Mesodermal cell (in vitro differentiated cells): ENCODE measurements at regions not wholly inside any gene's neighbourhood (a gene's known extent, or its start where the extent isn't known, plus 50 kb on each side); places are given as distances from the start of the nearest gene placed in this dataset.

Experiments used
- H3K27ac ChIP-seq: 2 replicates; pipeline ENCODE4 v1.7.0; 2013; ENCODE audit warnings: mild to moderate bottlenecking, low read depth, low read length, moderate library complexity; ENCODE audit not compliant: severe bottlenecking
- H3K36me3 ChIP-seq: 2 replicates; pipeline ENCODE4 v1.7.1; 2013; ENCODE audit warnings: mild to moderate bottlenecking, low read length, moderate library complexity; ENCODE audit not compliant: control insufficient read depth, insufficient read depth
- H3K4me1 ChIP-seq: one replicate; pipeline ENCODE4 v1.7.1; 2013; ENCODE audit warnings: mild to moderate bottlenecking, low read length; ENCODE audit not compliant: insufficient read depth, control insufficient read depth, poor library complexity, severe bottlenecking
- H3K4me3 ChIP-seq: 2 replicates; pipeline ENCODE4 v1.7.0; 2013; ENCODE audit warnings: low read length, control low read depth, mild to moderate bottlenecking; ENCODE audit not compliant: insufficient read depth, poor library complexity, severe bottlenecking; ENCODE audit errors: extremely low read depth
- H3K9me3 ChIP-seq: 2 replicates; pipeline ENCODE4 v1.7.1; 2013; ENCODE audit warnings: mild to moderate bottlenecking, low read length, moderate library complexity; ENCODE audit not compliant: control insufficient read depth
- WGBS, 2 experiments: methylation state at CpG; one replicate each; pipeline ENCODE4 v1.1.5; 2013; ENCODE audit warnings: missing lambda C conversion rate in 2 of 2; ENCODE audit not compliant: insufficient coverage in 2 of 2; 5-methylcytosine and 5-hydroxymethylcytosine counted together

DNA sequence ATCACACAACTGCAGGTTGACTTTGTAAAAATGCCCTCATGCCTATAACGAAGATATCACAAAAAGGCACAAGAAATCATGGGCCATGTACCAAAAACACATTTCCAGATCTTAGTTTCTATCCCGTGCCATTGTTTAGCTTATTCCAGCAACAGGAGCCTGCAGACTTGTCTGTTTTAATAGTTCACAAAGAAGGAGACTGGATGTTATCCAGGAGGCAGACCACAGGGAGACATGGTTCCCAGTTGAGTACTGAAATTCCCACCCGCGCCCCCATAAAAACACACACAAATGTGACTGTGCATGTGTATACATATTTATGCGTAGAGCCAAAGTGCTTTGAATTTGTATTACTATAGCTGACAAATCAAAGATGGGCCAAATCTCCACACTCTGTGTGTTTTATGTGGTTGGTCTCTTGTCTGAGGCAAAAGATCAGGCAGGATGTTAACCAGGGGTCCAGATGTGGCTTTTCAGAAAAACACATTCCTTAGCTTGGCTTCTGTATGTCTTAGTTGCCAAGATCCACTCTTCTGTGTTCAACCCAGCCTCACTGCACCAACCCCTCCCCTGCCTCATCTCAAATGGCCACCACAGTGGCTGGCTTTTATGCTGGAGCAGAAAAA is 469.2 kb upstream of the DIPK2B start:
- Histone ChIP-seq H3K4me1 (no peaks in the 10 kb centered on the region), H3K27ac (no peak overlapping the region), H3K4me3 (no peak overlapping the region), H3K9me3 (no peaks in the 10 kb centered on the region), H3K36me3 (no peaks in the 10 kb centered on the region)
- no CpG with 5 or more reads among the region's 5 CpGs for WGBS, 2 experiments

DNA sequence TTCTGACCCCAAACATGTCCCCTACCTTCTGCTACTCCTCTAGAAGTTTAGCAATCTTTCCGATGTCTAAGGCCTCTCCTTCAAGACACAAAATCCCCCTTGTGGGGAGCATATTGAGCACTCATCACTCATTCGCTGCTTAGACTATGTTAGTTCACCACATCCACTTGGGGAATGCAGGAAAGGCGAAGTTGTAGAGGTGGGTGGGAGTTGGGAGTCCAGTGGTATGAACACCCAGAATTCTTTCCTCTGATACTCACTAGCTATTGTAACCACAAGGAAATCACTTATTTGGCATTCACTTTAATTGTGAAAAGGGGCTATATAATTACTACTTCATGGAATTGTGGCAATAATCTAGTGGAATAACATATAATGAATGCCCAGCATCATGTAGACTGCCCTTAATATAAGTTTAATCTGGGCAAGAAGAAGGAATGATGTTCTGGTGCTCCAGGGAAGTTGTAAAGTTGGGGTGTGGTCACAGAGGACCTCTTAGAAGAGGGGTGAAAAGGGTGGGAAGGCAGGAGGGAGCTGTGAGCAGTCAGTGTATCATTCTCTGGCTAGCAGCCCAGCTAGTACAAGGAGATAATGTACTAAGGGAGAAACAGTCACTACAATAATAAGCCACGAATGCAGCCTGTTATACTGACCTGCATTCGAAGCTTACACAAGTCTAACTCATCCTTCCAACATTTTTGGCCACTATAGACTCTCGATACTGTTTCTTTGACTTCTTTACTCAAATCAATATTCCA is 468.2 kb upstream of the DIPK2B start:
- 100% methylated on average over 3 of the region's 6 CpGs; no CpG with 5 or more reads in 1 of the 2 experiments for WGBS, 2 experiments
- Histone ChIP-seq H3K4me1 (no peaks in the 10 kb centered on the region), H3K9me3 (no peaks in the 10 kb centered on the region), H3K36me3 (no peaks in the 10 kb centered on the region), H3K4me3 (no peak overlapping the region), H3K27ac (no peak overlapping the region)

DNA sequence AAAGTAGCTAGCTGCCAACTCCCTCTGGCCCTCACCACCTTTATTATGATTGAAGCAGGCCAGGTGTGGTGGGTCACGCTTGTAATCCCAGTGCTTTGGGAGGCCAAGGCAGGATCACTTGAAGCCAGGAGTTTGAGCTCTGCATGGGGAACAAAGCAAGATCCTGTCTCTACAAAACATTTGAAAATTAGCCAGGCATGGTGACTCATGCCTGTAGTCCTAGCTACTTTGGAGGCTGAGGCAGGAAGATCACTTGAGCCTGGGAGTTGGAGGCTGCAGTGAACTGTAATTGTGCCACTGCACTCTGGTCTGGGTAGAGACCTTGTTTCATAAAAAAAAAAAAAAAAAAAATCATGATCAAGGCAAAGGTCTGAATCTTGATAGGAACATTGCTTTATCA is 467.0 kb upstream of the DIPK2B start:
- H3K4me3 ChIP-seq, result no peak overlapping the region
- WGBS, 2 experiments, result no CpG with 5 or more reads among the region's 1 CpG
- H3K9me3 ChIP-seq, result no peaks in the 10 kb centered on the region
- H3K4me1 ChIP-seq, result no peaks in the 10 kb centered on the region
- no peaks in the 10 kb centered on the region for H3K36me3 ChIP-seq
- H3K27ac ChIP-seq, result no peak overlapping the region

GRCh38 chrX:45664727-45665290 is 464.1 kb upstream of the DIPK2B start:
- Histone ChIP-seq H3K4me1 (no peaks in the 10 kb centered on the region), H3K27ac (no peak overlapping the region), H3K9me3 (no peaks in the 10 kb centered on the region), H3K36me3 (no peaks in the 10 kb centered on the region), H3K4me3 (no peak overlapping the region)
- 89 to 93% methylated on average over 3 to 6 of the region's 19 CpGs for WGBS, 2 experiments

DNA sequence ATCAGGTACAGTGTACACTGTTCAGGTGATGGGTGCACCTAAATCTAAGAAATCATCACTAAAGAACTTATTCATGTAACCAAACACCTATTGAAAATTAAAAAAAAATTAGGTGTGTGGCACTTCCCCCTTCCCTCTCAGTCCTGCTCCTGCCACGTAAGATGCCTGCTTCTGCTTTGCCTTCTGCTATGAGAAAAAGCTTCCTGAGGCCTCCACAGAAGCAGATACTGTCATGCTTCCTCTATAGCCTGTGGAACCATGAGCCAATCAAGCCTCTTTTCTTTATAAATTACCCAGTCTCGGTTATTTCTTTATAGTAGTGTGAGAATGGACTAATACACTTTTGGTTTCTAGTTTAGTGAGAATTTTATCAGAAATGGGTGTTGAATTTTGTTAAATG is 459.8 kb upstream of the DIPK2B start:
- Histone ChIP-seq H3K4me1 (no peaks in the 10 kb centered on the region), H3K36me3 (no peaks in the 10 kb centered on the region), H3K27ac (no peak overlapping the region), H3K4me3 (no peak overlapping the region), H3K9me3 (no peaks in the 10 kb centered on the region)
- no CpG with 5 or more reads among the region's 2 CpGs for WGBS, 2 experiments

DNA sequence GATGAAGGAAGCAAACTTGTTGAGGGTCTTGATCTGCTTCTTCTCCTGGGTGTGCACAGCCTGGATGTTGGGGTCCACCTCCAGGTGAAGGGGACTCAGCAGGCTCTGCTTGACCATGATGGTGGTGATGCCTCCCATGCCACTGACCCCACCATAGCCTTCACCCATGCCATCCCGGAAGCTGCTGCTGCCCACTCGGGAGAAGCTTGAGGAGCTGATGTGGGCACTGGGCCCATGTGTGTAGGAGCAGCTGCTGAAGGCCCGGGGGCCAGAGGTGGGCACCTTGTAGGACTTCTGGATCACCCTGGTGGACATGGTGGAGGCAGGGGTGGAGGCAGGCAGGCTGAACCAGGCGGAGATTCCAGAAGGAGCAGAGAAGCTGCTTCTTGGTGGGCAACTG is 432.7 kb upstream of the DIPK2B start:
- H3K27ac ChIP-seq, result no peak overlapping the region
- no peaks in the 10 kb centered on the region for H3K36me3 ChIP-seq
- H3K4me1 ChIP-seq, result no peaks in the 10 kb centered on the region
- no peak overlapping the region for H3K4me3 ChIP-seq
- WGBS, 2 experiments, result no CpG with 5 or more reads among the region's 4 CpGs
- H3K9me3 ChIP-seq, result no peaks in the 10 kb centered on the region

- Histone ChIP-seq H3K9me3 (no peaks in the 10 kb centered on the region), H3K4me3 (no peak overlapping the region), H3K27ac (no peak overlapping the region), H3K36me3 (no peaks in the 10 kb centered on the region), H3K4me1 (no peaks in the 10 kb centered on the region)
- WGBS, 2 experiments, result 93 to 100% methylated on average over 4 to 17 of the region's 17 CpGs
These were observed 431.8 kb upstream of the DIPK2B start for GRCh38 chrX:45632506-45632905.

- Histone ChIP-seq H3K36me3 (no peaks in the 10 kb centered on the region), H3K4me1 (no peaks in the 10 kb centered on the region), H3K4me3 (no peak overlapping the region), H3K9me3 (no peaks in the 10 kb centered on the region), H3K27ac (no peak overlapping the region)
- no CpG with 5 or more reads among the region's 1 CpG for WGBS, 2 experiments
These were observed 429.4 kb upstream of the DIPK2B start for GRCh38 chrX:45630078-45630477.

- H3K4me1 ChIP-seq, result no peaks in the 10 kb centered on the region
- no peaks in the 10 kb centered on the region for H3K36me3 ChIP-seq
- WGBS, 2 experiments, result no CpG with 5 or more reads among the region's 1 CpG
- H3K27ac ChIP-seq, result no peak overlapping the region
- H3K9me3 ChIP-seq, result no peaks in the 10 kb centered on the region
- H3K4me3 ChIP-seq, result no peak overlapping the region
These were observed 427.4 kb upstream of the DIPK2B start for GRCh38 chrX:45628041-45628440.

DNA sequence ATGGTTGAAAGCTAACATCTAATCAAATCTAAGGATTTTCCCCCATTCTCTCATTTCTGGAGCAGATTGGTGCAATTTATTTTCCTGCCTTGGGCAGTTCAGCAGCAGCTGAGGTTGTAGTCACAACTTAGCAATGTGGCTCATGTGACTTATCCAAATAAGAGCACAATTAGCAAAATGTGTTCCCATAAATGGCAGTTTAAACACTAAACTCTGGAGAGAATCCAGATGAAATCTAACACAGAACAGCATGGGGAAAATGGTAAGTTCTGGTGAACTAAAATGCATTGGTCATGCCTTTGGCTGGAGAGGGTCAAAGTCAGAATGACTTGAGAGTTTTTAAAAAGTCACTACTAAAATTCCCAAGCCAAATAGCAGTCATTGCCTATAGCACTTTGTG is 422.6 kb upstream of the DIPK2B start:
- H3K27ac ChIP-seq, result peak overlapping the region; percentile 47
- H3K4me1 ChIP-seq, result peaks cover 11% of the 10 kb centered on the region
- H3K36me3 ChIP-seq, result no peaks in the 10 kb centered on the region
- H3K4me3 ChIP-seq, result no peak overlapping the region
- H3K9me3 ChIP-seq, result peaks cover under 1% of the 10 kb centered on the region

- Histone ChIP-seq H3K4me3 (no peak overlapping the region), H3K4me1 (peaks cover 11% of the 10 kb centered on the region), H3K36me3 (no peaks in the 10 kb centered on the region), H3K9me3 (peaks cover 5% of the 10 kb centered on the region), H3K27ac (no peak overlapping the region)
These were observed 421.9 kb upstream of the DIPK2B start for GRCh38 chrX:45622538-45622937.
